ENCODE measurements at regions not wholly inside any gene's neighbourhood (a gene's known extent, or its start where the extent isn't known, plus 50 kb on each side); places are given as distances from the start of the nearest gene placed in this dataset.

GRCh38 chr4:175884048-175884447, 72.0 kb upstream of the GPM6A start:
- Mint-ChIP-seq H3K4me3 (no peak overlapping the region), H3K9me3 (peaks cover 10% of the 10 kb centered on the region), H3K4me1 (no peaks in the 10 kb centered on the region), H3K27me3 (ENCODE audit: low read depth) (no peaks in the 10 kb centered on the region), H3K36me3 (ENCODE audit: low read depth) (peaks cover 7% of the 10 kb centered on the region), H3K27ac (ENCODE audit: unreplicated experiment) (no peak overlapping the region)
- DNase-seq (ENCODE audit: low read depth, low spot score) = no peak
- TF ChIP-seq, protein P1, sequence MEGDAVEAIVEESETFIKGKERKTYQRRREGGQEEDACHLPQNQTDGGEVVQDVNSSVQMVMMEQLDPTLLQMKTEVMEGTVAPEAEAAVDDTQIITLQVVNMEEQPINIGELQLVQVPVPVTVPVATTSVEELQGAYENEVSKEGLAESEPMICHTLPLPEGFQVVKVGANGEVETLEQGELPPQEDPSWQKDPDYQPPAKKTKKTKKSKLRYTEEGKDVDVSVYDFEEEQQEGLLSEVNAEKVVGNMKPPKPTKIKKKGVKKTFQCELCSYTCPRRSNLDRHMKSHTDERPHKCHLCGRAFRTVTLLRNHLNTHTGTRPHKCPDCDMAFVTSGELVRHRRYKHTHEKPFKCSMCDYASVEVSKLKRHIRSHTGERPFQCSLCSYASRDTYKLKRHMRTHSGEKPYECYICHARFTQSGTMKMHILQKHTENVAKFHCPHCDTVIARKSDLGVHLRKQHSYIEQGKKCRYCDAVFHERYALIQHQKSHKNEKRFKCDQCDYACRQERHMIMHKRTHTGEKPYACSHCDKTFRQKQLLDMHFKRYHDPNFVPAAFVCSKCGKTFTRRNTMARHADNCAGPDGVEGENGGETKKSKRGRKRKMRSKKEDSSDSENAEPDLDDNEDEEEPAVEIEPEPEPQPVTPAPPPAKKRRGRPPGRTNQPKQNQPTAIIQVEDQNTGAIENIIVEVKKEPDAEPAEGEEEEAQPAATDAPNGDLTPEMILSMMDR (conservative IDR thresholded peaks at IDR 0.05) = no peak

GRCh38 chr4:175891231-175891630, 79.2 kb upstream of the GPM6A start:
- no peaks in the 10 kb centered on the region for H3K9me3 Mint-ChIP-seq
- H3K27me3 Mint-ChIP-seq (ENCODE audit: low read depth) = no peaks in the 10 kb centered on the region
- DNase-seq (ENCODE audit: low read depth, low spot score) = no peak
- H3K4me3 Mint-ChIP-seq = no peak overlapping the region
- H3K36me3 Mint-ChIP-seq (ENCODE audit: low read depth) = peaks cover 2% of the 10 kb centered on the region
- no peak overlapping the region for H3K27ac Mint-ChIP-seq (ENCODE audit: unreplicated experiment)
- TF ChIP-seq, protein P1 (conservative IDR thresholded peaks at IDR 0.05) = no peak
- no peaks in the 10 kb centered on the region for H3K4me1 Mint-ChIP-seq

DNA sequence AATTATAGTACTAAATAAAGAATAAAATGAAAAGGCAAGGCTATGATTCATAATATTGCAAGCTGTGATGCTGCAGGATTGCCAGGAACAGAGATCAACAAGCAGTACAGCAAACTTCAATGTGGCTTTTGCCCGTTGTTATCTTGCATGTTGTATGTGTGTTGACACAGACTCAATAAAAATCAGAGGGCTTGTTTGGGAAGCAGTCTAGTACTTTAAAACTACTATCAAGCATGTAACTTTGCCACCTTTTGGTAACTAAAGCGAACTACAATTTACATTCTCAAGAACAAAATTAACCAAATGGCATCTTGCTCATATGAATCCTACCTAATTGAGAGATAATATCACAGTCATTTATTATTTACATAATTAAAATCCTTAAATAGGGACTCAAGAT, 79.8 kb upstream of the GPM6A start:
- no peaks in the 10 kb centered on the region for H3K36me3 Mint-ChIP-seq (ENCODE audit: low read depth)
- H3K9me3 Mint-ChIP-seq = no peaks in the 10 kb centered on the region
- DNase-seq (ENCODE audit: low read depth, low spot score) = no peak
- TF ChIP-seq, protein P1 (conservative IDR thresholded peaks at IDR 0.05) = peak; percentile 63
- no peak overlapping the region for H3K4me3 Mint-ChIP-seq
- peaks cover 2% of the 10 kb centered on the region for H3K4me1 Mint-ChIP-seq
- no peaks in the 10 kb centered on the region for H3K27me3 Mint-ChIP-seq (ENCODE audit: low read depth)
- H3K27ac Mint-ChIP-seq (ENCODE audit: unreplicated experiment) = no peak overlapping the region

- no peak for DNase-seq (ENCODE audit: low read depth, low spot score)
- Mint-ChIP-seq H3K27ac (ENCODE audit: unreplicated experiment) (no peak overlapping the region), H3K4me1 (peaks cover 9% of the 10 kb centered on the region), H3K9me3 (peaks cover 1% of the 10 kb centered on the region), H3K27me3 (ENCODE audit: low read depth) (no peaks in the 10 kb centered on the region), H3K4me3 (no peak overlapping the region), H3K36me3 (ENCODE audit: low read depth) (peaks cover 2% of the 10 kb centered on the region)
- TF ChIP-seq, protein P1 (conservative IDR thresholded peaks at IDR 0.05) = no peak
Observed at GRCh38 chr4:175905925-175906324, 93.9 kb upstream of the GPM6A start.

DNA sequence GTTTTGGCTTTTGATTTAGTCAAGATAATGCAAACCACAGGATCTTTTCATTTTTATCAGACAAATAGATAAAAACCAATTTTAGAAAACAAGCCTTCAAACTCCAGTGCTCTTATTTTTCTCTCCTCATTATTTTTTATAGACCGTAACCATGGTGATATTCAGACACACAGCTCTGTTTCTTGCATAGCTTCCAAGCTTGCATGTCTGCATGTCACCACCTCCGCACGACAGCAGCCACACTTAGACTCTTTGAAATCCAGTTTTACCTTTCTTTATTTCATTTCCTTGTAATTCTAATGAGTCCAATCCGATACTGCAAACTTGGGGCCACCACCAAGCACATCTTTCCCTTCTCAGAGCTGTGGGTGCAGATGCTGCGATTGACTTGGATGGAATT, 94.3 kb upstream of the GPM6A start:
- no peak overlapping the region for H3K4me3 Mint-ChIP-seq
- peaks cover 2% of the 10 kb centered on the region for H3K36me3 Mint-ChIP-seq (ENCODE audit: low read depth)
- no peaks in the 10 kb centered on the region for H3K27me3 Mint-ChIP-seq (ENCODE audit: low read depth)
- TF ChIP-seq, protein P1 (conservative IDR thresholded peaks at IDR 0.05) = no peak
- H3K27ac Mint-ChIP-seq (ENCODE audit: unreplicated experiment) = no peak overlapping the region
- no peaks in the 10 kb centered on the region for H3K9me3 Mint-ChIP-seq
- H3K4me1 Mint-ChIP-seq = peaks cover 9% of the 10 kb centered on the region
- no peak for DNase-seq (ENCODE audit: low read depth, low spot score)

GRCh38 chr4:175910700-175911099, 98.6 kb upstream of the GPM6A start:
- no peaks in the 10 kb centered on the region for H3K9me3 Mint-ChIP-seq
- no peaks in the 10 kb centered on the region for H3K27me3 Mint-ChIP-seq (ENCODE audit: low read depth)
- H3K4me1 Mint-ChIP-seq = peaks cover 9% of the 10 kb centered on the region
- no peak for DNase-seq (ENCODE audit: low read depth, low spot score)
- H3K27ac Mint-ChIP-seq (ENCODE audit: unreplicated experiment) = no peak overlapping the region
- no peaks in the 10 kb centered on the region for H3K36me3 Mint-ChIP-seq (ENCODE audit: low read depth)
- TF ChIP-seq, protein P1 (conservative IDR thresholded peaks at IDR 0.05) = no peak
- H3K4me3 Mint-ChIP-seq = no peak overlapping the region
